Activated T-cell treated with anti-CD3 and anti-CD28 coated beads, Interleukin-2, amount 50 U/mL, for 4 hours (primary cell): ENCODE measurements at regions not wholly inside any gene's neighbourhood (a gene's known extent, or its start where the extent isn't known, plus 50 kb on each side); places are given as distances from the start of the nearest gene placed in this dataset.

Experiments
- ATAC-seq, 2 donors: fragments of 200-7000 bp; cut with Tn5 transposase; one replicate each; pipeline ENCODE4 v1.10.0; 2021
- DNase-seq: peaks from one replicate; pipeline ENCODE4 v3.0.0-alpha.2; 2020
- H3K27me3 Mint-ChIP-seq: one replicate; pipeline ENCODE4 v1.8.0; 2021; ENCODE audit warnings: low read depth, mixed read lengths
- H3K36me3 Mint-ChIP-seq: one replicate; pipeline ENCODE4 v1.8.0; 2022; ENCODE audit warnings: mixed read lengths; ENCODE audit not compliant: insufficient read depth
- H3K4me1 Mint-ChIP-seq: one replicate; pipeline ENCODE4 v1.8.0; 2021; ENCODE audit warnings: low read depth, mixed read lengths
- H3K4me3 Mint-ChIP-seq: one replicate; pipeline ENCODE4 v1.8.0; 2021; ENCODE audit warnings: mild to moderate bottlenecking, moderate library complexity, mixed read lengths
- H3K9me3 Mint-ChIP-seq: one replicate; pipeline ENCODE4 v1.8.0; 2021; ENCODE audit warnings: mixed read lengths

DNA sequence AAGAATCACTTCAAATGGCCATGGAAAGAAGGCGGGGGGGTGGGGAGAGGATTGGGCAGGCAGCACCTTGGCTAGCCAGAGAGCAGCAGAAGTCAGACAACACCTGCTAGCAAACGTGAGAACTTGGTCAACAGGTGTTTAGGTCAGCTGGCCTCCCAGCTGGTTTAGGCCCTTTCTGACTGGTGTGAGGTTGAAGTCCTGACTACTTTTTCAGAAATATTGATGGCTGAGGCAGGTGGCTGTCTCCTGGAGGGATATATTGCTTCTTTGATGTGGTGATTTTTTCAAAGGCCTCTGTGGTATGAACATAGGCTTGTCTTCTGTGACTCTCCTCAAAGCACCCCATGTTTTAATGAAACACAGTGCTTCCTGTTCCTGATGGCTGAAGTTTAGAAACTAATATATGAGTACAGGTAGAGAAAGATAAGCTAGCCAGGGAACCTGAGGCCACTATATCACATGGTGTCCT is 238.2 kb upstream of the SSTR1 start:
- no peak overlapping the region for H3K4me3 Mint-ChIP-seq
- H3K9me3 Mint-ChIP-seq, result no peaks in the 10 kb centered on the region
- no peaks in the 10 kb centered on the region for H3K27me3 Mint-ChIP-seq
- DNase-seq, result no peak
- H3K4me1 Mint-ChIP-seq, result peaks cover 4% of the 10 kb centered on the region
- no peak for ATAC-seq
- no peaks in the 10 kb centered on the region for H3K36me3 Mint-ChIP-seq

DNA sequence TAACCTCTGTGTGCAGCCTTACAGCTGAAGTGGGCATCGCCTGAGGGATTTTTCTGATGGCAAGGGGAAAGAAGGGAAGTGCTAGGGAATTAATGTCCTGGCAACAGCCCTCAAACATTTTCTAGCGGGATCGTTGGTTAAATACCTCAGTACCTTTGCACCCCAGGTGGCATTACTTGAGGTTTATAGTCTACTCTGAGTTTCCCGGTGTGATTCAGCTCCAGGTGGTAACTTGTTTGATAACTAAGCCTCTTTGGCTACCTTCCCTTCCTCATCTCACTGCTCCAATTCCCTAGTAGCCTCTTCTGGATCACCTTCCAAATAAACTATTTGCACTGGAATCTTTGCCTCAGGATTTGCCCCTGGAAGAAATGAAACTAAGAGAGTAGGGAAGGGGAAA is 237.0 kb upstream of the SSTR1 start:
- DNase-seq (no peak), ATAC-seq (no peak)
- no peaks in the 10 kb centered on the region for H3K36me3 Mint-ChIP-seq
- H3K4me3 Mint-ChIP-seq, result no peak overlapping the region
- H3K9me3 Mint-ChIP-seq, result no peaks in the 10 kb centered on the region
- no peaks in the 10 kb centered on the region for H3K27me3 Mint-ChIP-seq
- H3K4me1 Mint-ChIP-seq, result peaks cover 4% of the 10 kb centered on the region

DNA sequence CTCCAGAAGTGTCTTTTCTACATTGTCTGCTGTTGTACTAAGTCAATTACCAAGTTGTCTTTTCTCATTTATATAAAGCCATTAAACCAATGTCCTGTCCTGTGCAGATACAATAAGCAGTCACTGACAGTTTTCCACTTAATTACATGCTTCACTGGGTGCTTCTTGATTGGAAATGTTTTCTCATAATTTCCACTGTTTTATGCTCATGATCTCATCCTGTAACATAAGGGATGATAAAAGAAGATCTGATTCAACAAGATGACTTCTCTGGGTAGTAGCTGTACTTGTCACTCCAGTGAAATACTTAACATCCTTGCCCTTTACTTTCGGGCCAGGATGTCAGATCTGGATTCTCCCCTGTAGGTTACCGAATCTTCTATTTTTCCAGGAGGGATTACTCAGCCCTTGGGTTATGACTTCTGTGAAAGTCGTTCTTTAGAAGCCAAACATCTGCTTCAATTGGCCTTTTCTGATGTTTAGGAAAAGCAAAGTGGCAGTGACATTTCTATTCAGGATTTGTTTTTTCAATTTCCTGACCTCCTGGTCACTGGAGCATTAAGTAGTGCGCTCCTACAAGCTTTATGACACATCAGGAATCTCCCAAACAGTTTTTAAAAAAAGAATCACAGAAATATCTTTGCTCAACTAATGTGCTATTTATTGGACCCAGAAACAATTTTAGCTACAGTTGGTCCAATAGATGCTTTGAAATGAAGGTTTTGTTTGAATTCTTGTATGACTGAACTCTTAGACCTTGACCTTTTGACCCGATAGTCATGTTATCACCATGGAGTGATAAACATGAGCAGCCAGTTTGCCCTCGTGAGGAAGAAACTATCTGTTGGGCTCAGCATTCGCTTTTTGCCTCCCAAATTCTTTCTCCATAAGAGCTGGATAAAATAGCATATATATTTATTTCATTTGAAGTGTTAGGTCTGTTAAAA is 234.5 kb upstream of the SSTR1 start:
- H3K36me3 Mint-ChIP-seq, result no peaks in the 10 kb centered on the region
- DNase-seq, result no peak
- H3K9me3 Mint-ChIP-seq, result no peaks in the 10 kb centered on the region

DNA sequence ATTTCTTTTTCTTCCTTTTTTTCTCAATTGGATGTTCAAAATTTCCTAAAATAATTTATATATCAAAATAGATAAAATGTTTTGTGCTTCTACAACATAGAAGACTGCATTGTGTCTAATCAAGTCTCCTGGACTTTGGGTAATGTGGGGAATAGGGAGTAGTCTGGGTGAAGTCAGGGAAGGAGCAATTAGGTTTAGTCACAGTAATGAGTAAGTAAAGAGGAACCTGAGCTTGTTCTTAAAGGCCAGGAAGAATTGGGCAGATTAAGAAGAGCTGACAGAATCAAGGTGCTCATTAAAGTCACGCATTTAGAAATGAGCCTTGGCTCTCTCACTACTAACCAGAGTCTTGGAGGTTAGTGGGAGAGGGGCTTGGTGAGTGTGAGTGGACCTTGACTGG is 233.3 kb upstream of the SSTR1 start:
- ATAC-seq (no peak), DNase-seq (no peak)
- no peaks in the 10 kb centered on the region for H3K36me3 Mint-ChIP-seq
- H3K4me1 Mint-ChIP-seq, result peaks cover 3% of the 10 kb centered on the region
- no peaks in the 10 kb centered on the region for H3K9me3 Mint-ChIP-seq
- H3K4me3 Mint-ChIP-seq, result no peak overlapping the region
- no peaks in the 10 kb centered on the region for H3K27me3 Mint-ChIP-seq

More for the DNA sequence above, 234.5 kb upstream of the SSTR1 start:
- Mint-ChIP-seq H3K4me3 (no peak overlapping the region), H3K27me3 (no peaks in the 10 kb centered on the region), H3K4me1 (peaks cover 4% of the 10 kb centered on the region)
- no peak for ATAC-seq

DNA sequence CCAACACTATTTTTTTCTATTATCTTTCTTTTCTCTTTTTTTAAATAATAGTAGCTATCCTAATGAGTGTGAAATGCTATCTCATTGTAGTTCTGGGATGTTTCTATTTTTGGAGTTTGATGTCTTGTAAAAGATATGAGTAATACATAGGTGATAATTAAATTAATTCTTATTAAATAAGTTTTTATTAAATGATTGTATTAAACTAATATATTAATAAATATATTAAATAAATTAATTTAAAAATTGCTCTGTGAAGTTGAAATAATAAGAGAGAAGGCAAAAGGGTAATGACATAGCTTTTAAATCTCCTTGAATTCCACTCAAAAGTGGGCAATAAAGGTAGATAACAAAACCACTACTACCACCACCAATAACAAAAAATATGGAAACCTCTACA is 230.2 kb upstream of the SSTR1 start:
- no peaks in the 10 kb centered on the region for H3K4me1 Mint-ChIP-seq
- peaks cover 9% of the 10 kb centered on the region for H3K9me3 Mint-ChIP-seq
- DNase-seq (no peak), ATAC-seq (no peak)
- H3K27me3 Mint-ChIP-seq, result no peaks in the 10 kb centered on the region
- no peaks in the 10 kb centered on the region for H3K36me3 Mint-ChIP-seq
- no peak overlapping the region for H3K4me3 Mint-ChIP-seq

DNA sequence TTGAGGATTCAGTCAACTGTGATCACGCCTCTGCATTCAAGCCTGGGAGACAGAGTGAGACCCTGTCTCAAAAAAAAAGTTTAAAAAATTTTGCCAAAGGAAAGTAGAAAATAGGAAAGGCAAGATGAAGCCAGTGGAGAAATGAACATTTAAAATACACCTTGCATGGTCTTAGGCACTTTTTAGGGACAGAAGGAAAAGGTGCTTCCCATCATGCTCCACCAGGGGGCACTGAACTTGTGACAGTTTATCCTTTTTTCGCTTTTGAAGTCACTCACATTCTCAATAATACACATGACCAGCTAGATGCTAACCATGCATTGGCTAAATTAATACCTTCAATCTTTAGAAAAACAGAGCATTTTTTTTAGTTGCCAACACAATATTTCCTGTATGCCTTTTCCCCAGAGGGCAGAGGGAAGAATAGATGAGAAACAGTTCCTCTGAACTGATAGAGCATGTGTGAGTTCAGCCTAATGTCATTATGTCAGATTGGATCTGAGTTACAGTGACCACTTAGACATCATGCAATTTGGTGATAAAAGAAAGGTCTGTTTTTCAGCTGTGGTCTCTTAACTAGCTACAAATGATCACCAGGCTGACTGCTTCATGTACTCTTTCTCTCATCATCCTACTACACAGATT is 221.8 kb upstream of the SSTR1 start:
- DNase-seq (peak; percentile 44), ATAC-seq (no peak)
- H3K27me3 Mint-ChIP-seq, result no peaks in the 10 kb centered on the region
- H3K4me3 Mint-ChIP-seq, result no peak overlapping the region
- H3K36me3 Mint-ChIP-seq, result no peaks in the 10 kb centered on the region
- H3K4me1 Mint-ChIP-seq, result peaks cover 7% of the 10 kb centered on the region
- peaks cover 4% of the 10 kb centered on the region for H3K9me3 Mint-ChIP-seq

DNA sequence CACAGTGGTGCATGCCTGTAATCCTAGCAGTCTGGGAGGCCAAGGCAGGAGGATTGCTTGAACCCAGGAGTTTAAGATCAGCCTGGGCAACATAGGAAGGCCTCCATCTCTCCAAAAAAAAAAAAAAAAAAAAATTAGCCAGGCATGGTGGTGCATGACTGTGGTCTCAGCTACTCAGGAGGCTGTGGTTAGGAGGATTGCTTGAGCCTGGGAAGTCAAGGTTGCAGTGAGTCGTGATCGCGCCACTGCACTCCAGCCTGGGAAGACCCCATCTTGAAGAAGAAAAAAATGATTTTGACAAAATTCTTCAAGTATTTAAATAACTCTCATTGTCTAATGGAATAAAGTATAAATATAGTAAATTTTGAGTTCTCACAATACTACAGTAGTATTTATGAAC is 219.2 kb upstream of the SSTR1 start:
- no peaks in the 10 kb centered on the region for H3K36me3 Mint-ChIP-seq
- no peaks in the 10 kb centered on the region for H3K27me3 Mint-ChIP-seq
- DNase-seq (no peak), ATAC-seq (no peak)
- H3K4me3 Mint-ChIP-seq, result no peak overlapping the region
- peaks cover under 1% of the 10 kb centered on the region for H3K9me3 Mint-ChIP-seq
- H3K4me1 Mint-ChIP-seq, result peaks cover 5% of the 10 kb centered on the region

DNA sequence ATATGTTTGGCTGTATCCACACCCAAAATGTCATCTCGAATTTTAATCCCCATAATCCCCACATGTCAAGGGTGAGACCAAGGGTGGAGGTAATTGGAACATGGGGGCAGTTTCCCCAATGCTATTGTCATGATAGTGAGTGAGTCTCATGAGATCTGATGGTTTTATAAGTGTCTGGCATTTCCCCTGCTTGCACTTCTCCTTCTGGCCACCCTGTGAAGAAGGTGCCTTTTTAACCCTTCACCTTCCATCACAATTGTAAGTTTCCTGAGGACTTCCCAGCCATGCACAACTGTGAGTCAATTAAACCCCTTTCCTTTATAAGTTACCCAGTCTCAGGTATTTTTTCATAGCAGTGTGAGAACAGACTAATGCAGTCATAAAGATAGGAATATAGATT is 216.7 kb upstream of the SSTR1 start:
- Mint-ChIP-seq H3K36me3 (no peaks in the 10 kb centered on the region), H3K9me3 (peaks cover 6% of the 10 kb centered on the region), H3K27me3 (no peaks in the 10 kb centered on the region), H3K4me1 (peaks cover 3% of the 10 kb centered on the region), H3K4me3 (no peak overlapping the region)
- DNase-seq (no peak), ATAC-seq (no peak)

DNA sequence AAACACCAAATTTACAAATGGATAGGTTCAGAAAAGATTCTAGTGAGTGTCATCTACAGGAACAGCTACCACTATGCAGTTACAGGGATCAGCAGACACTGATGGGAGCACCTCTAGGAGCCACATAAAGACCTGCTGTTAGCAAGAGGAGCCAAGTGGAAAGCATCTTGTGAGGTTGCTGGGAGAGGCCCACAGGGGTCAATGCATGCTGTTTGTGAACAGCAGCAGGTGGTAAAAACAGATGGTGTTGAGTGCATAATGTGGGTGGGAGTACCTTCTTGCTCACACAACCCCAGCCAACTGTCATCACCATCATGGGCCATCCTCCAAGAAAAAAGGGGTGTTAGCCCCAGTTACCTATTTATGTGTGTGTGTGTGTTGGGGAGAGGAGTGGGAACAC is 215.2 kb upstream of the SSTR1 start:
- Mint-ChIP-seq H3K9me3 (peaks cover 6% of the 10 kb centered on the region), H3K4me1 (no peaks in the 10 kb centered on the region), H3K36me3 (no peaks in the 10 kb centered on the region), H3K27me3 (no peaks in the 10 kb centered on the region), H3K4me3 (no peak overlapping the region)
- ATAC-seq, result no peak
- DNase-seq, result no peak

DNA sequence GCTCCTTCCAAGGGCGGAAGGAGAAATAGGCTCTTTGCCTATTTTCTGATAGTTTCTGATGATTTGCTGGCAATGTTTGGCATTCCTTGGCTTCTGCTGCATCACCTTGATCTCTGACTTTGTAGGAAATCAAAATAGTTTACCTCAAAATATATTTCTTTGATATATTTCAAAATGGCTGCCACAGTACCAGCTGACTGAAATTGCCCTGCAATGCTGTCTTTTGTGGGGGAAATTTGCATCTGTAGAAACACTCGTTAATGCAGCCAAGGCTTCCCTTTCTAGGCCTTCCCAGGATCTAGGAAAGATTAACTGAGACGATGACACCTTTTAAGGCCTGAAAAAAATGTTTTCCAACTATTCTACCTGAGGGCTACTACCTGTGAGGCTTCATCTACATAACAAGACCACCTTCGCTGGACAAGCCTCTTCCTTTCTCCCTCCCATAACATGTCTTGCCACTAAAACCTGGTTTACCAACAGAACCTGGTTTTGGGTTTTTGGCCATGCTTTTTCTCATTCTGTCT is 212.8 kb upstream of the SSTR1 start:
- DNase-seq (no peak), ATAC-seq (no peak)
- H3K27me3 Mint-ChIP-seq, result no peaks in the 10 kb centered on the region
- H3K36me3 Mint-ChIP-seq, result no peaks in the 10 kb centered on the region
- no peak overlapping the region for H3K4me3 Mint-ChIP-seq
- H3K4me1 Mint-ChIP-seq, result no peaks in the 10 kb centered on the region
- peaks cover 6% of the 10 kb centered on the region for H3K9me3 Mint-ChIP-seq

DNA sequence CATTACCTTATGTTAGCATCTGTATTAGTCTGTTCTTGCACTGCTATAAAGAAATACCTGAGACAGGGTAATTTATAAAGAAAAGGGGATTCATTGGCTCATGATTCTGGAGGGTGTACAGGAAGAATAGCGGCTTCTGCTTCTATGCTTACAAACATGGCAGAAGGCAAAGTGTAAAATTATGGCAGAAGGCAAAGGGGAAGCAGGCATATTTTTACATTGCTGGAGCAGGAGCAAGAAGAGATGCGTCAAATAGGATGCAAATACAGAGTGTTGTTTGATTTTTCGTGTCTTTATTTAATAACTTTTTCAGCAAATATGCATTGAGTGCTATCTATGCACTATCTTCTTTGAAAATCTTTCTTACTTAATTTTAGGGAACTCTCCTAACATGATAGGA is 210.7 kb upstream of the SSTR1 start:
- Mint-ChIP-seq H3K9me3 (peaks cover 6% of the 10 kb centered on the region), H3K4me1 (no peaks in the 10 kb centered on the region), H3K27me3 (no peaks in the 10 kb centered on the region), H3K4me3 (no peak overlapping the region), H3K36me3 (no peaks in the 10 kb centered on the region)
- ATAC-seq (no peak), DNase-seq (no peak)

DNA sequence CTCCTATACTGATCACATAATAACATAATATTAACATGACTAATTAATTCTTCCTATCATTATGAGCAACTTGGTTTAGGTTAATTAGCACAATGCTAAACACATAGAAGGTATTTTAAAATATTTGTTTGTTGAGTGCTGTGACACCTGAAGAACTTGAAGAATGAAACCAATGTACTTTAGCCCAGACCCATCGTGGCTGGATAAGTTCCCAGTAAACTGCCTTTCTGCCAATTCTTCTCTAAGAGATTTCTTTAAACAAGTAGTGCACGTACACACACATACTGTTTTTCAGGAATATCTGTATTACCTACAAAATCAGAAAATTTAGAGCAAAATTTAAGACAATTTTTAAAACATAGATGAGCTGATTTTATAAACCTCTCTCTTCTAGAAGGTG is 207.4 kb upstream of the SSTR1 start:
- H3K36me3 Mint-ChIP-seq, result peaks cover 2% of the 10 kb centered on the region

DNA sequence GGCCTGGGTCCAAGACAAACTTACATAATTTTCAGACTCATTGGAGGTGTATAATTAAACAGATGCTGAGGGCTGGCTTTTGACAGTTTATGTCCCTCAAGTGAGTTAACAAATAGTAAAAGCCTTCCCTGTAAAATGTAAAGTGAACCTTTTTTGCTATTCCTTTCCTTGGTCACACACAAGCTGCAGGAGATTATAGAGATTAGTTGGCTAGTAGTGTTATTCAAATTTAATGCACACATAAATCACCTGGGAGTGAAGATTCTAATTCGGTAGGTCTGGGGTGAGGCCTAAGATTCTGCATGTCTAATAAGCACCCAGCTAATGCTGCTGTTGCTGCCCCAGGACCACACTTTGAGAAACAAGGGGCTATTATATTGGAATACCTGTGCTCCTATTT is 206.2 kb upstream of the SSTR1 start:
- DNase-seq (no peak), ATAC-seq (no peak)
- Mint-ChIP-seq H3K36me3 (peaks cover 2% of the 10 kb centered on the region), H3K9me3 (no peaks in the 10 kb centered on the region), H3K4me1 (peaks cover 3% of the 10 kb centered on the region), H3K4me3 (no peak overlapping the region), H3K27me3 (no peaks in the 10 kb centered on the region)

More for the DNA sequence above, 207.4 kb upstream of the SSTR1 start:
- Mint-ChIP-seq H3K9me3 (no peaks in the 10 kb centered on the region), H3K4me1 (peaks cover 3% of the 10 kb centered on the region), H3K27me3 (no peaks in the 10 kb centered on the region), H3K4me3 (no peak overlapping the region)
- no peak for ATAC-seq
- DNase-seq, result no peak

DNA sequence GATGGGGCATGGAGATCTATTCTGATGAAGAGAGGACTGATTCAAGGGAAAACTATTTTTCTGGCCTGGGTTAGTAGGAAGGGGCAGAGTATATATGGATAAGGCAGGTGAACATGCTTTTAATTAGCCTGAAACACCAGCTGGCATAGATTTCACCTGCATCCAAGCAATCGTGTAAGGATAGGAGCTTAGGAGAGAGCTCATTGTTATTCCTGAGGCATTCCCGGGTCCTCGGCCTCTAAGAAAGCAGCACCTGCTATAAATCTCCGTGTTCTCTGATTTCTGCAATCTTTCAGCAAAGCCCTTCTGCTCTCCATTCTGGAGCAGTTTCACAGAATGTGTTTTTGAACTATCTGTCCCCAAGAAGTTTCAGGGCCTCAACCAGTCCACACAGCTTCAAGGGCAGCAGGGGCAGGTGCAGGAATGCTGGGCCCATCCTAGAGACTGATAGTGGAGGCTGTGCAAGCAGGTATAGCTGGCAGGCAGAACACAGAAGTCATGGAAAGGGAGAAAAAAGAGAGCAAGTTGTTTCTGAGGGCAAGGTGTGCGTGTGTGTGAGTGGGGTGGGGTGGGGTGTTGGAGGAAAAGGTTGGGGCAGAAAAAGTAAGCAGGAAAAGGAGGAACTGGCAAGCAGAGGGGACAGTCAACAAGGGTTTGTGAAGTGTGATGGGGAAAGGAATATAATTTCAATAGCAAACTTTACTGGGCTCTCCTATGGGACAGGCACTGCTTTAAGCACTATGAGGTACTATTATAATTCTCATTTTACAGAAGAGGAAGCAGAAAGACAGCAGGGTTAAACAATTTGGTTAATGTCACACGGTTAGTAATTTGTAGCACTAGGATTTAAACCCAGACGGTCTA is 203.7 kb upstream of the SSTR1 start:
- Mint-ChIP-seq H3K4me3 (no peak overlapping the region), H3K9me3 (no peaks in the 10 kb centered on the region), H3K36me3 (peaks cover 2% of the 10 kb centered on the region), H3K27me3 (no peaks in the 10 kb centered on the region), H3K4me1 (peaks cover 3% of the 10 kb centered on the region)
- ATAC-seq (no peak), DNase-seq (no peak)
